IMR-90 (cell line): ENCODE measurements at regions not wholly inside any gene's neighbourhood (a gene's known extent, or its start where the extent isn't known, plus 50 kb on each side); places are given as distances from the start of the nearest gene placed in this dataset.

ENCODE experiments used
- RAD21 ChIP-seq: IDR thresholded peaks from 2 replicates; pipeline ENCODE4 v1.6.1; 2012; ENCODE audit warnings: low read length, improper control_type of control experiment
- TF ChIP-seq, protein P1 (sequence below): conservative IDR thresholded peaks from 2 replicates; pipeline ENCODE4 v1.5.1; 2012; ENCODE audit warnings: mild to moderate bottlenecking, low read depth, low read length, improper control_type of control experiment

DNA sequence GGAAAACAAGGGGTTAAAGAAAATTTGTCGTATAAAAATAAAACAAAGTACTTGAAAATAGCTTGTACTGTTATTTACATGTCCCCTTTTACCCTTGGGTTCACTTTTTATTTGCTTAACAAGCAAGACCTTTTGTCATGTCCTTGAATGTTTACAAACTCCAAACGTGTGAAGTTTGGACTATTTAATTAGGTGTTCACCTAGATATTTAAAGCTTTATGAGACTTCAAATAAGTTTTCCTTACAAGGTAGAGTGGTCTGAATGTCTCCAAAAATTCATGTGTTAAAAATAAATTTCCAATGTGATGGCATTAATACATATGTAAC lies 242.0 kb upstream of the TTC14 start:
- TF ChIP-seq RAD21: no peak
- TF ChIP-seq, protein P1, sequence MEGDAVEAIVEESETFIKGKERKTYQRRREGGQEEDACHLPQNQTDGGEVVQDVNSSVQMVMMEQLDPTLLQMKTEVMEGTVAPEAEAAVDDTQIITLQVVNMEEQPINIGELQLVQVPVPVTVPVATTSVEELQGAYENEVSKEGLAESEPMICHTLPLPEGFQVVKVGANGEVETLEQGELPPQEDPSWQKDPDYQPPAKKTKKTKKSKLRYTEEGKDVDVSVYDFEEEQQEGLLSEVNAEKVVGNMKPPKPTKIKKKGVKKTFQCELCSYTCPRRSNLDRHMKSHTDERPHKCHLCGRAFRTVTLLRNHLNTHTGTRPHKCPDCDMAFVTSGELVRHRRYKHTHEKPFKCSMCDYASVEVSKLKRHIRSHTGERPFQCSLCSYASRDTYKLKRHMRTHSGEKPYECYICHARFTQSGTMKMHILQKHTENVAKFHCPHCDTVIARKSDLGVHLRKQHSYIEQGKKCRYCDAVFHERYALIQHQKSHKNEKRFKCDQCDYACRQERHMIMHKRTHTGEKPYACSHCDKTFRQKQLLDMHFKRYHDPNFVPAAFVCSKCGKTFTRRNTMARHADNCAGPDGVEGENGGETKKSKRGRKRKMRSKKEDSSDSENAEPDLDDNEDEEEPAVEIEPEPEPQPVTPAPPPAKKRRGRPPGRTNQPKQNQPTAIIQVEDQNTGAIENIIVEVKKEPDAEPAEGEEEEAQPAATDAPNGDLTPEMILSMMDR: no peak
